H9 (cell line): ENCODE measurements at regions not wholly inside any gene's neighbourhood (a gene's known extent, or its start where the extent isn't known, plus 50 kb on each side); places are given as distances from the start of the nearest gene placed in this dataset.

Source experiments
- DNase-seq: peaks from one replicate; pipeline ENCODE4 v3.0.0-alpha.2; 2017
- H2AFZ ChIP-seq: one replicate; pipeline ENCODE4 v1.6.1; 2013; ENCODE audit warnings: mild to moderate bottlenecking, low read length, control low read depth, moderate library complexity
- H2AK5ac ChIP-seq: 2 replicates; pipeline ENCODE4 v1.6.1; 2013; ENCODE audit warnings: low read length, control low read depth, mixed read lengths; ENCODE audit not compliant: insufficient read length
- H2BK120ac ChIP-seq: one replicate; pipeline ENCODE4 v1.6.1; 2013; ENCODE audit warnings: low read depth, mild to moderate bottlenecking, low read length, control low read depth, inconsistent platforms; ENCODE audit not compliant: poor library complexity, severe bottlenecking
- H2BK12ac ChIP-seq: 2 replicates; pipeline ENCODE4 v1.6.1; 2013; ENCODE audit warnings: low read length, control low read depth, mixed read lengths, low read depth; ENCODE audit not compliant: insufficient read length
- H2BK15ac ChIP-seq: 2 replicates; pipeline ENCODE4 v1.6.1; 2013; ENCODE audit warnings: low read depth, low read length, control low read depth
- H2BK20ac ChIP-seq: one replicate; pipeline ENCODE4 v1.6.1; 2013; ENCODE audit warnings: low read depth, mild to moderate bottlenecking, low read length, control low read depth, inconsistent platforms; ENCODE audit not compliant: poor library complexity, severe bottlenecking
- H2BK5ac ChIP-seq: 2 replicates; pipeline ENCODE4 v1.6.1; 2013; ENCODE audit warnings: low read length, control low read depth, mixed read lengths; ENCODE audit not compliant: insufficient read length
- H3K14ac ChIP-seq: 2 replicates; pipeline ENCODE4 v1.6.1; 2013; ENCODE audit warnings: low read length, control low read depth; ENCODE audit not compliant: insufficient read depth
- H3K18ac ChIP-seq: 2 replicates; pipeline ENCODE4 v1.6.1; 2013; ENCODE audit warnings: low read depth, mild to moderate bottlenecking, mixed read lengths, low read length, control low read depth; ENCODE audit not compliant: insufficient read length
- H3K23ac ChIP-seq: 2 replicates; pipeline ENCODE4 v1.6.1; 2013; ENCODE audit warnings: low read length, control low read depth, mixed read lengths, low read depth; ENCODE audit not compliant: insufficient read length
- H3K23me2 ChIP-seq: 2 replicates; pipeline ENCODE4 v1.6.1; 2013; ENCODE audit warnings: low read depth, mild to moderate bottlenecking, mixed read lengths, low read length, control low read depth; ENCODE audit not compliant: insufficient read length, poor library complexity, severe bottlenecking
- H3K27ac ChIP-seq: 2 replicates; pipeline ENCODE4 v1.5.1; 2013; ENCODE audit warnings: low read length, control low read depth, mixed read lengths, low read depth; ENCODE audit not compliant: insufficient read length
- H3K27me3 ChIP-seq: 2 replicates; pipeline ENCODE4 v1.6.1; 2013; ENCODE audit warnings: low read length, control low read depth, inconsistent platforms; ENCODE audit not compliant: insufficient read depth
- H3K4ac ChIP-seq: 2 replicates; pipeline ENCODE4 v1.6.1; 2013; ENCODE audit warnings: low read depth, mild to moderate bottlenecking, control low read depth, inconsistent platforms, low read length, moderate library complexity
- H3K4me1 ChIP-seq: 2 replicates; pipeline ENCODE4 v1.6.1; 2013; ENCODE audit warnings: low read length, control low read depth, inconsistent platforms; ENCODE audit not compliant: insufficient read depth
- H3K4me2 ChIP-seq: 2 replicates; pipeline ENCODE4 v1.6.1; 2013; ENCODE audit warnings: low read length, control low read depth, mixed read lengths; ENCODE audit not compliant: insufficient read length, insufficient read depth
- H3K56ac ChIP-seq: 2 replicates; pipeline ENCODE4 v1.6.1; 2013; ENCODE audit warnings: low read depth, mild to moderate bottlenecking, mixed read lengths, low read length, control low read depth; ENCODE audit not compliant: insufficient read length
- H3K79me1 ChIP-seq: 2 replicates; pipeline ENCODE4 v1.6.1; 2013; ENCODE audit warnings: low read depth, mild to moderate bottlenecking, moderate library complexity, low read length, control low read depth, inconsistent platforms; ENCODE audit not compliant: insufficient read depth, poor library complexity, severe bottlenecking
- H3K79me2 ChIP-seq: 2 replicates; pipeline ENCODE4 v1.6.1; 2013; ENCODE audit warnings: low read length, control low read depth, inconsistent platforms; ENCODE audit not compliant: insufficient read depth
- H3K9ac ChIP-seq: 2 replicates; pipeline ENCODE4 v1.6.1; 2013; ENCODE audit warnings: low read length, control low read depth, mixed read lengths; ENCODE audit not compliant: insufficient read length; ENCODE audit errors: extremely low read depth
- H3K9me3 ChIP-seq: one replicate; pipeline ENCODE4 v1.6.1; 2013; ENCODE audit warnings: low read depth, low read length, inconsistent platforms; ENCODE audit not compliant: control insufficient read depth
- H3T11ph ChIP-seq: one replicate; pipeline ENCODE4 v1.6.1; 2013; ENCODE audit warnings: mild to moderate bottlenecking, low read length, control low read depth, inconsistent platforms
- H4K20me1 ChIP-seq: one replicate; pipeline ENCODE4 v1.6.1; 2013; ENCODE audit not compliant: control insufficient read depth, insufficient read length, insufficient read depth
- H4K5ac ChIP-seq: 2 replicates; pipeline ENCODE4 v1.6.1; 2013; ENCODE audit warnings: low read depth, mild to moderate bottlenecking, mixed read lengths, low read length, control low read depth; ENCODE audit not compliant: insufficient read length
- H4K8ac ChIP-seq: replicated peaks from 2 replicates; pipeline ENCODE4 v1.6.1; 2013; ENCODE audit warnings: low read length, control low read depth, mixed read lengths, low read depth; ENCODE audit not compliant: insufficient read length
- H4K91ac ChIP-seq: 2 replicates; pipeline ENCODE4 v1.6.1; 2013; ENCODE audit warnings: low read depth, mild to moderate bottlenecking, moderate library complexity, mixed read lengths, low read length, control low read depth; ENCODE audit not compliant: insufficient read length
- H3K27ac Mint-ChIP-seq, 3 experiments: 2 replicates in 2 of 3; 3 replicates in 1 of 3; pipeline ENCODE4 v1.8.0; 2020 to 2021; ENCODE audit warnings: mixed read lengths in 3 of 3, mild to moderate bottlenecking in 1 of 3, moderate library complexity in 1 of 3
- H3K27me3 Mint-ChIP-seq: 2 replicates; pipeline ENCODE4 v1.8.0; 2021; ENCODE audit warnings: low read depth, mild to moderate bottlenecking, moderate library complexity, mixed read lengths
- H3K36me3 Mint-ChIP-seq, 3 experiments: 2 replicates in 2 of 3; 3 replicates in 1 of 3; pipeline ENCODE4 v1.8.0; 2020 to 2021; ENCODE audit warnings: low read depth in 3 of 3, mixed read lengths in 3 of 3; ENCODE audit not compliant: insufficient read depth in 1 of 3
- H3K4me1 Mint-ChIP-seq, 2 experiments: 2 replicates each; pipeline ENCODE4 v1.8.0; 2020; ENCODE audit warnings: mixed read lengths in 2 of 2
- H3K4me3 Mint-ChIP-seq, 2 experiments: 2 replicates in 1 of 2; 3 replicates in 1 of 2; pipeline ENCODE4 v1.8.0; 2020 to 2021; ENCODE audit warnings: mild to moderate bottlenecking in 2 of 2, mixed read lengths in 2 of 2, moderate library complexity in 1 of 2
- H3K9me3 Mint-ChIP-seq, 2 experiments: 2 replicates in 1 of 2; 3 replicates in 1 of 2; pipeline ENCODE4 v1.8.0; 2020; ENCODE audit warnings: mild to moderate bottlenecking in 2 of 2, mixed read lengths in 2 of 2, moderate library complexity in 1 of 2
- CTCF ChIP-seq: fragments of 200-600 bp; sonication (generic); conservative IDR thresholded peaks from 3 replicates; pipeline ENCODE4 v1.8.0; 2021; ENCODE audit warnings: antibody characterized with exemption, mild to moderate bottlenecking
- WGBS: extraction: QIAGEN DNeasy Blood & Tissue Kit; methylation state at CpG from one replicate; pipeline ENCODE4 v1.1.7; 2013; ENCODE audit warnings: missing lambda C conversion rate, low lambda C conversion rate, mixed read lengths; ENCODE audit not compliant: insufficient read length; ENCODE audit errors: extremely low coverage; 5-methylcytosine and 5-hydroxymethylcytosine counted together

- H3K79me1 ChIP-seq: no peaks in the 10 kb centered on the region
- H3K4ac ChIP-seq: no peak overlapping the region
- Mint-ChIP-seq H3K27me3 (peaks cover 7% of the 10 kb centered on the region), H3K4me3 (no peak overlapping the region), H3K36me3 (peaks cover 8 to 25% (median 11%) of the 10 kb centered on the region in 3 experiments), H3K9me3 (peaks cover 18 to 21% of the 10 kb centered on the region in 2 experiments), H3K4me1 (peaks cover 28 to 33% of the 10 kb centered on the region in 2 experiments), H3K27ac (peak overlapping the region in 1 of 3 experiments; percentile 77; a peak in 2 of 7 replicates)
- H2AK5ac ChIP-seq: no peak overlapping the region
- no peaks in the 10 kb centered on the region for H3K23me2 ChIP-seq
- H4K91ac ChIP-seq: peak overlapping the region; percentile 15
- no peak overlapping the region for H2BK15ac ChIP-seq
- no peak overlapping the region for H4K5ac ChIP-seq
- H4K20me1 ChIP-seq: no peaks in the 10 kb centered on the region
- no peak for TF ChIP-seq CTCF
- no peak for DNase-seq
- H2BK20ac ChIP-seq: no peak overlapping the region
- H3K14ac ChIP-seq: no peak overlapping the region
- no peak overlapping the region for H4K8ac ChIP-seq
- no peak overlapping the region for H2BK5ac ChIP-seq
- H3K27me3 ChIP-seq: no peaks in the 10 kb centered on the region
- H3K18ac ChIP-seq: no peak overlapping the region
- no peak overlapping the region for H2BK12ac ChIP-seq
- no peak overlapping the region for H3T11ph ChIP-seq
- no peak overlapping the region for H3K4me2 ChIP-seq
- H3K79me2 ChIP-seq: no peaks in the 10 kb centered on the region
- no peak overlapping the region for H3K56ac ChIP-seq
- peaks cover 13% of the 10 kb centered on the region; the same call in 1 of the 2 replicates for H3K4me1 ChIP-seq
- no peak overlapping the region for H3K9ac ChIP-seq
- H3K27ac ChIP-seq: no peak overlapping the region
- WGBS: no CpG with 5 or more reads among the region's 2 CpGs
- no peaks in the 10 kb centered on the region for H3K9me3 ChIP-seq
- H3K23ac ChIP-seq: no peak overlapping the region
- no peak overlapping the region for H2AFZ ChIP-seq
- H2BK120ac ChIP-seq: no peak overlapping the region
Measured at GRCh38 chr7:68247571-68247970, 1250.9 kb downstream of the TYW1 start.
